OCI-LY7 (cell line): ENCODE measurements at regions not wholly inside any gene's neighbourhood (a gene's known extent, or its start where the extent isn't known, plus 50 kb on each side); places are given as distances from the start of the nearest gene placed in this dataset.

Experiments
- BruUV-seq: library from RNA; stranded (reverse); fragments of 400-500 nt; replicated peaks from 2 replicates; lab custom pipeline; 2021; lab: Mats Ljungman, UMichigan
- CTCF ChIA-PET: fragments of 300-600 bp; sonication (Branson Sonifier 250); formaldehyde crosslinking; loops from one replicate; lab custom pipeline; 2022; ENCODE audit warnings: antibody characterized with exemption; ENCODE audit not compliant: unreplicated experiment; lab: Charles Lee
- POLR2A ChIA-PET: fragments of 300-600 bp; sonication (Branson Sonifier 250); formaldehyde crosslinking; loops from one replicate; lab custom pipeline; 2022; ENCODE audit warnings: antibody characterized with exemption; lab: Charles Lee
- DNase-seq: peaks from one replicate; pipeline ENCODE4 v3.0.0-alpha.2; 2015; ENCODE audit warnings: low spot score
- H2AFZ ChIP-seq: fragments of 200-600 bp; sonication (generic), shearing (Covaris generic); 2 replicates; pipeline ENCODE4 v1.6.1; 2014; ENCODE audit warnings: mild to moderate bottlenecking, antibody characterized with exemption, low read length, moderate library complexity
- H3K27ac ChIP-seq: fragments of 200-600 bp; sonication (generic); 2 replicates; pipeline ENCODE4 v1.5.1; 2014; ENCODE audit warnings: mixed run types, low read depth, mild to moderate bottlenecking, moderate library complexity, low read length, inconsistent platforms; ENCODE audit not compliant: poor library complexity, severe bottlenecking
- H3K36me3 ChIP-seq: fragments of 200-600 bp; sonication (generic); 2 replicates; pipeline ENCODE4 v1.6.1; 2014; ENCODE audit warnings: mild to moderate bottlenecking, antibody characterized with exemption, low read length, moderate library complexity, mixed read lengths; ENCODE audit not compliant: insufficient read depth
- H3K4me1 ChIP-seq: fragments of 200-600 bp; sonication (generic); 2 replicates; pipeline ENCODE4 v1.5.1; 2014; ENCODE audit warnings: mild to moderate bottlenecking, low read length; ENCODE audit not compliant: insufficient read depth, poor library complexity, severe bottlenecking
- H3K4me2 ChIP-seq: fragments of 200-600 bp; sonication (generic); 2 replicates; pipeline ENCODE4 v1.6.1; 2014; ENCODE audit warnings: mild to moderate bottlenecking, low read length
- H3K4me3 ChIP-seq: fragments of 200-600 bp; sonication (generic); 2 replicates; pipeline ENCODE4 v1.5.1; 2014; ENCODE audit warnings: mild to moderate bottlenecking, low read depth, low read length; ENCODE audit not compliant: poor library complexity, severe bottlenecking
- H3K79me2 ChIP-seq: fragments of 200-600 bp; sonication (generic); 2 replicates; pipeline ENCODE4 v1.6.1; 2016; ENCODE audit warnings: low read depth, mild to moderate bottlenecking, low read length, moderate library complexity, mixed read lengths; ENCODE audit not compliant: insufficient read depth
- H3K9me2 ChIP-seq: fragments of 200-600 bp; sonication (generic); 2 replicates; pipeline ENCODE4 v1.6.1; 2016; ENCODE audit warnings: mild to moderate bottlenecking, low read length, mixed read lengths; ENCODE audit not compliant: insufficient read depth
- H3K9me3 ChIP-seq: fragments of 200-600 bp; sonication (generic); 2 replicates; pipeline ENCODE4 v1.6.1; 2014; ENCODE audit warnings: mild to moderate bottlenecking, mixed run types, low read length, mixed read lengths
- H4K20me1 ChIP-seq: fragments of 200-600 bp; sonication (generic); 2 replicates; pipeline ENCODE4 v1.6.1; 2014; ENCODE audit warnings: mild to moderate bottlenecking, antibody characterized with exemption, low read length, moderate library complexity, mixed read lengths; ENCODE audit not compliant: insufficient read depth
- EZH2phosphoT487 ChIP-seq: fragments of 200-600 bp; sonication (generic); IDR thresholded peaks from 2 replicates; pipeline ENCODE4 v1.6.1; 2018; ENCODE audit warnings: low read depth, borderline replicate concordance, mild to moderate bottlenecking, mixed run types, antibody characterized with exemption, low read length, moderate library complexity, mixed read lengths
- intact Hi-C: fragments of 100-400 bp; cut with micrococcal nuclease; formaldehyde crosslinking; loops from one replicate; pipeline ENCODE4 v1.10.0; 2022; ENCODE audit not compliant: unreplicated experiment
- TF ChIP-seq, protein P1 (sequence below): fragments of 200-600 bp; sonication (generic); conservative IDR thresholded peaks from 2 replicates; pipeline ENCODE4 v1.5.1; 2014; ENCODE audit warnings: mild to moderate bottlenecking, antibody characterized with exemption, low read length, moderate library complexity, mixed read lengths

DNA sequence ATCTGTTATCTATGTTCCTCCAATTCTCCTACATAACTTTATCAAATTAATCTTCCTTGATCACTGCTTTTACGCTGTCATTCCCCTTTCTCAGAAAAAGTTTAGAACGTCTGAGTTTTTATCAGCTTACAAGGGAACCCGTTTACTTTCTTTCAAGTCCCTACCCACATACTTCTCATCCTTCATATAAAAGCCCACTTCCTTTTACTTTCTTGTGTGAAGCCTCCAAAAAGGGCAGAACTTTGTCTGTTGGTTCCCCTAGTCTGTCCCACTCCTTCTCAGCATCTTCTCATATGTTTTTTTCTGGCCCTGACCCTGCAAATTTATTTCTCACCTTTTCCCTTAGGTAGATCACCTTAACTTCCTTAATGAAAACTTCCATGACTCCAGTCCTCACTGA, 106.1 kb downstream of the TFAP2B start:
- intact Hi-C loops: no loop called here
- ChIA-PET CTCF (no interaction called here), POLR2A (interaction anchor here (0.6 kb wide), 1 partner anchor 20 kb away, joined by 3 read pairs; no protein-coding TSS in a partner anchor)
- TF ChIP-seq EZH2phosphoT487: no peak
- TF ChIP-seq, protein P1, sequence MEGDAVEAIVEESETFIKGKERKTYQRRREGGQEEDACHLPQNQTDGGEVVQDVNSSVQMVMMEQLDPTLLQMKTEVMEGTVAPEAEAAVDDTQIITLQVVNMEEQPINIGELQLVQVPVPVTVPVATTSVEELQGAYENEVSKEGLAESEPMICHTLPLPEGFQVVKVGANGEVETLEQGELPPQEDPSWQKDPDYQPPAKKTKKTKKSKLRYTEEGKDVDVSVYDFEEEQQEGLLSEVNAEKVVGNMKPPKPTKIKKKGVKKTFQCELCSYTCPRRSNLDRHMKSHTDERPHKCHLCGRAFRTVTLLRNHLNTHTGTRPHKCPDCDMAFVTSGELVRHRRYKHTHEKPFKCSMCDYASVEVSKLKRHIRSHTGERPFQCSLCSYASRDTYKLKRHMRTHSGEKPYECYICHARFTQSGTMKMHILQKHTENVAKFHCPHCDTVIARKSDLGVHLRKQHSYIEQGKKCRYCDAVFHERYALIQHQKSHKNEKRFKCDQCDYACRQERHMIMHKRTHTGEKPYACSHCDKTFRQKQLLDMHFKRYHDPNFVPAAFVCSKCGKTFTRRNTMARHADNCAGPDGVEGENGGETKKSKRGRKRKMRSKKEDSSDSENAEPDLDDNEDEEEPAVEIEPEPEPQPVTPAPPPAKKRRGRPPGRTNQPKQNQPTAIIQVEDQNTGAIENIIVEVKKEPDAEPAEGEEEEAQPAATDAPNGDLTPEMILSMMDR: no peak
- H3K27ac ChIP-seq: no peak overlapping the region
- H4K20me1 ChIP-seq: no peaks in the 10 kb centered on the region
- no peak overlapping the region for H3K4me2 ChIP-seq
- H3K4me3 ChIP-seq: no peak overlapping the region
- no peak overlapping the region for H2AFZ ChIP-seq
- no peak for DNase-seq
- no peaks in the 10 kb centered on the region for H3K79me2 ChIP-seq
- no peaks in the 10 kb centered on the region for H3K36me3 ChIP-seq
- no peaks in the 10 kb centered on the region for H3K9me3 ChIP-seq
- BruUV-seq: no TSS peak
- H3K9me2 ChIP-seq: no peaks in the 10 kb centered on the region
- H3K4me1 ChIP-seq: no peaks in the 10 kb centered on the region

DNA sequence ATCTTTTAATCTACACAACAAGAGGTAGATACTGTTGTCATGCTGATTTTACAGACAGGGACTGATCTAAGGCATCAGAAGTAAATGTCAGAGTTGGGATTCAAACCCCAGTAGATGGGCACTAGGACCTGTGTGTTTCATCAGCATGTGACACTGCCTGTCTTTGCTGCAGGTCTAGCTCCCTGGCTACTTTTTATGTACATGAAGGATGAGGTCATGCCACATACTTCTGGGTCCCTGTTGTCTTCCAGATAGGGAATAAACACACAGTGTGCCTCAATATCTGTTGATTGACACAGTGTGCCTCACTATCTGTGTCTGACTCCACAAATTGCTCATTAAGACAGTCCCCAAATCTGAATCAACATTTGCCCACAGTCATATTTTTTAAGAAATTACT, 106.9 kb downstream of the TFAP2B start:
- Histone ChIP-seq H4K20me1 (no peaks in the 10 kb centered on the region), H3K4me2 (no peak overlapping the region), H3K79me2 (no peaks in the 10 kb centered on the region), H2AFZ (no peak overlapping the region), H3K36me3 (no peaks in the 10 kb centered on the region), H3K9me3 (no peaks in the 10 kb centered on the region), H3K9me2 (no peaks in the 10 kb centered on the region), H3K4me3 (no peak overlapping the region), H3K27ac (no peak overlapping the region), H3K4me1 (no peaks in the 10 kb centered on the region)
- no peak for DNase-seq
- POLR2A ChIA-PET: no interaction called here
- BruUV-seq: no TSS peak
- CTCF ChIA-PET: no interaction called here
- intact Hi-C loops: no loop called here
- TF ChIP-seq, protein P1: no peak
- no peak for TF ChIP-seq EZH2phosphoT487

DNA sequence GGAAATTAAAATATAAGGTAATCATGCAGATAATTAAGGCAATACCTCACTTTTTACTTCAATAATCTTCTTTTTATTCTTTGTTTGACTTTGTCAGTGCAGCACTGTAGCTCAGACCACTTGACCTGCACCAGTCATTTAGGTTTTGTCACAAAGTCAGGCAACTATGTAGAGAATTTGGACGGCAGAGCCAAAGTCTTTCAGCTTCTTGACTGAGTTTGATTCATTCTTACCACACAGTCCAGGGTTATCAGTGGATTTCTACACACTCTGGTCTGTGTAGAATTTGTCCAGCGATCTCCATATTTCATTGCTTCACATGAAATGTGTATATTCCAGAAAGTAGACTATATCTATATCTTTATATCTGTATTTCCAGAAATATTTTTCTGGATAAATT, 107.3 kb downstream of the TFAP2B start:
- DNase-seq: no peak
- no peaks in the 10 kb centered on the region for H3K79me2 ChIP-seq
- no peak overlapping the region for H2AFZ ChIP-seq
- no peaks in the 10 kb centered on the region for H3K36me3 ChIP-seq
- no peaks in the 10 kb centered on the region for H3K4me1 ChIP-seq
- no peaks in the 10 kb centered on the region for H3K9me3 ChIP-seq
- no peak overlapping the region for H3K4me3 ChIP-seq
- intact Hi-C loops: no loop called here
- TF ChIP-seq, protein P1: no peak
- no peak for TF ChIP-seq EZH2phosphoT487
- H4K20me1 ChIP-seq: no peaks in the 10 kb centered on the region
- ChIA-PET POLR2A (no interaction called here), CTCF (no interaction called here)
- no TSS peak for BruUV-seq
- H3K27ac ChIP-seq: no peak overlapping the region
- H3K9me2 ChIP-seq: no peaks in the 10 kb centered on the region
- no peak overlapping the region for H3K4me2 ChIP-seq
